Posterior vena cava (tissue), 2 donors: ENCODE measurements at regions not wholly inside any gene's neighbourhood (a gene's known extent, or its start where the extent isn't known, plus 50 kb on each side); places are given as distances from the start of the nearest gene placed in this dataset.
"Not testable (repeated sequence)": the region's sequence is repeated elsewhere in the genome, so short reads cannot be mapped to it uniquely, and the experiment has no call there.

Source experiments
- DNase-seq: peaks from one replicate; pipeline ENCODE4 v3.0.0-alpha.2; 2020; ENCODE audit warnings: low spot score
- intact Hi-C, 2 donors: fragments of 100-400 bp; cut with DNase I; formaldehyde crosslinking; loops; one replicate each; pipeline versions ENCODE4 v1.14.1 to v1.14.2; 2022 to 2023
- donor health status: DM: yes; HTN: yes; CAD: no.
- donor health status: DM: yes; HTN: yes; CAD: no.

- intact Hi-C loops: no loop called here
- no peak for DNase-seq
Observed at GRCh38 chr11:90744169-90744568, 521.3 kb upstream of the CHORDC1 start.

- intact Hi-C loops: no loop called here
- no peak for DNase-seq
Observed at GRCh38 chr11:90738799-90739198, 516.0 kb upstream of the CHORDC1 start.

DNA sequence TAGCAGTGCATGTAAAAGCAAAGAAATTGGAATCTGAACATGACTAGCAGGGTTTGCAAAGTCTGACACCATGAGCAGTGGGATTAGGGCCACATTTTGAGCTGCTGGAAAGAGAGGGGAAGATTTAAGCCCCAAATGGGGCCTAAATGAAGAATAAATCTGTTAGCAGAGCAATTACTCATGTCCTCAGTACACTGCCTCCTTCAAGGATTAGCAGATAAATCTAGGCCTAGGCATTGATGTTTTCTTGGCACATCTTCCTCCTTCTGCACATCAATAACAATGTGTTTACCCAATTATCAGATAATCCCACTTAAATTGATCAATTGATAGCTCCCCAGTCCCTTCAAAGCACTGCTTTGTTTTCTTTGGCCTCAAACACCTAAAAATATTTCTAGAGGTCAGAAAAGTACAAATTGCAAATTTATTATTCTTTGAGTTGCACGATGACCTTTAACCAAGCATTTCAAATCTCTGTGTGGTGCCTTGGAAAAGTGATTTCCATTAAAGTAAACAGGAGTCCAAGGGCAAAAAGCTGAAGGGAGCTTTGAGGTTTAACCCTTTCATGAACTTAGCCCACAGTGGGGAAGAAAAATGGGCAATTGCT, 514.7 kb upstream of the CHORDC1 start:
- DNase-seq: no peak
- intact Hi-C loops: no loop called here

DNA sequence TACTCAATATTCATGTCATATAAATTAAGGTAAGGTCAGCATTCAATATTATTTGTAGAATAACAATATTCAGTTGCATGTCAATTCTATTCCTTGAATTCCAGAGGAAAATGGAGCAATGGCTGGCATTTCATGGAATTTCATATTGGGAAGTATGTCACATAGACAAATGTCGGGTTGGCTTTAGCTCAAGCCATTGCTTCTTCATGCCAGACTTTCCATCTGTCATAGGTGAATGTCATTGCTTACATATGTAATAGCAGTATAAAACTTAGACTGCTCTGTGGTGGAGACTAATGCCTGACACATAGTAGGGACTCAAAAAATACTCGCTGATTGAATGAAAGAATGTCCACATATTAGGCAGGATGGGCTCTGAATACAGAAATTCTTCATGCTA, 509.6 kb upstream of the CHORDC1 start:
- DNase-seq: no peak
- intact Hi-C loops: no loop called here

- no peak for DNase-seq
- intact Hi-C loops: loop anchor here in 1 of 2 donors (5.0 kb wide), 1 partner anchor 1414 kb away; no protein-coding TSS in a partner anchor
Observed at GRCh38 chr11:90723475-90723874, 500.6 kb upstream of the CHORDC1 start.

- DNase-seq: no peak
- intact Hi-C loops: loop anchor here in 1 of 2 donors (5.0 kb wide), 1 partner anchor 1415 kb away; no protein-coding TSS in a partner anchor
Observed at GRCh38 chr11:90722552-90723190, 499.8 kb upstream of the CHORDC1 start.

GRCh38 chr11:90717522-90717921, 494.7 kb upstream of the CHORDC1 start:
- intact Hi-C loops: no loop called here
- DNase-seq: no peak

- intact Hi-C loops: no loop called here
- no peak for DNase-seq
Observed at GRCh38 chr11:90705661-90706060, 482.8 kb upstream of the CHORDC1 start.

DNA sequence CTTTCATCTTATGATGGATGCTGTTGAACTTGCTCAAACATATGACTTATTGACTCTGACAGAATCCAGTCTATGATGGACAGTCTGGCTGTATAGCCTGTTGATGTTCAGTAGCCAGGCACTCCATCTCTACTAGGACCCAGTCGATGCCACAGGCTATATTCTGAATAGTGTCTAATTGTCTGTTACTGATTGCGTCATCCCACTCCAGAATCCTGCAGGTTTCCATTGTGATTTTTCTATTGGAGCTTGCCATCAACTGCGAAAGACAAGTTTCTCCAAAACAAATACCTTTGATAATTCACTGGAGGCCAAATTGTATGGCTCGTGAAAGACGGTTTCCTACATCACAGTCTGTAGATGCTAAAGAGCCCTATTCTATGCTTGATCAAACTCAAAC, 481.7 kb upstream of the CHORDC1 start:
- no peak for DNase-seq
- intact Hi-C loops: loop anchor here in 1 of 2 donors (5.0 kb wide), 1 partner anchor 808 kb away; no protein-coding TSS in a partner anchor

- intact Hi-C loops: loop anchor here in 1 of 2 donors (5.0 kb wide), 1 partner anchor 811 kb away; no protein-coding TSS in a partner anchor
- no peak for DNase-seq
Observed at GRCh38 chr11:90701716-90702115, 478.9 kb upstream of the CHORDC1 start.

DNA sequence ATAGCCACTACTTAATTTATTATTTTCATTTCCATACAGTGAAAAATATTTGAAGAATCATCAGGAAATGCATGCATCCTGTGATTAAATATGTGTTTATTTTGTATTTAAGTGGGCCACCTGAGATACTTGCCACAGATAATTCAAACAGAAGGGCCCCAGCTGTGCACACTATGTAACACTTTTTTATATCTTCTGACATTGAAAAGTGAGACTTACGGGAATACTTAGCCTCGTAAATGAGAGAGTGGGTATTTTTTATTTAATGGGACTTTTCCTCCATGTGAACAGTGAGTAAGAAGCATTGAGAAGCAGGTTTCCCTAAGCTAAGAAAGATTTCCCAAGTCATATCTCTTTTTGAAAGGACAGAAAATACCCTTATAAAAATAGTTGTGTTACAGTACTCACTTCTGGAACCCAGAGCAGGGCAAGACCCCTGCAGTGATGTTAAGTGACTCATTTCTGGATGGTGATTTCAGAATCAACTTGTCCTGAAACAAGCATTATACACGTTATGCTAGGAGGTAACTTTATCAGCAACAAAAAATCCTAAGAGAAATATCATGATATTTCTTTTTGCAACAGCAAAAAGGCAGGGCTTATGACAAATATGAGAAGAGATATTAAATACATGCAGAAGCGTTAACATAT, 478.1 kb upstream of the CHORDC1 start:
- no peak for DNase-seq
- intact Hi-C loops: loop anchor here in 1 of 2 donors (5.0 kb wide), 1 partner anchor 811 kb away; no protein-coding TSS in a partner anchor

DNA sequence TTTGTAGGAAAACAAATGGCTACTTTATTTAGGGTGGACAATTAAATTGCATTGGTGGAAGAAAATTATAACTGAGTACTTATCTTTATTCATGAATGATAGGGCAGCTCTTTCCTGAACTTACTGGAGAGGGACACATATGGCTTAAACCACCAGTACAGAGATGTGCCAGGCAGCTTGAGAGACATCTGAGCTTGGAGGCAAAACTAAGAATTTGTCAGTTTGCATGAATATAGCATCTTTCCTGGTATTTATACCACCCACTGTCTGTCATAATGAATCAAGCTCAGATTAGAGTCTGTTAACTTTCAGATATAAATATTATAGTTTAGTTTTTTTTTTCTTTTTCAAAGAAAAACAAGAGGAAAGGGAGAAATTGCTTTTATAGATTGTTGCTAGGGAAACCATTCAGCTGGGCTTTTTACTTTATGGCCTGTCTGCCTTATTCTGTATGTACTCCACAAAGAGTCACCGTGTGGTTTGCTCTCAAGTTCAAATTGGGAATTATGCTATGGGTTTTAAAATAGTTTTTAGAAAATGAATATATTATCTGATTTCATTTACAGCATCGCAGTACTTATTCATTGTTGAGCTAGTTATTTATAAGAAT, 477.0 kb upstream of the CHORDC1 start:
- intact Hi-C loops: loop anchor here in 1 of 2 donors (5.0 kb wide), 1 partner anchor 812 kb away; no protein-coding TSS in a partner anchor
- no peak for DNase-seq

- no peak for DNase-seq
- intact Hi-C loops: no loop called here
Observed at GRCh38 chr11:90698238-90698637, 475.4 kb upstream of the CHORDC1 start.

DNA sequence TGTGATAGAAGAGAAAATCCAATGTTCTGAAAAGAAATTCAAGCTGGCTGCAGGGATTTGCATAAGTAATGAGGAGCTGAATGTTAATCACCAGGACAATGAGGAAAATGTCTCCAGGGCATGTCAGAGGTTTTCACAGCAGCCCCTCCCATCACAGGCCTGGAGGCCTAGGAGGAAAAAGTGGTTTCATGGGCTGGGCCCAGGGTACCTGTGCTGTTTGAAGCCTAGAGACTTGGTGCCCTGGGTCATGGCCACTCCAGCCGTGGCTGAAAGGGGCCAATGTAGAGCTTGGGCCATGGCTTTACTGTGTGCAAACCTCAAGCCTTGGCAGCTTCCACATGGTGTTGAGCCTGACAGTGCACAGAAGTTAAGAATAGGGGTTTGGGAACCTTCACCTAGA, 452.6 kb upstream of the CHORDC1 start:
- intact Hi-C loops, DNase-seq: not testable (repeated sequence)

DNA sequence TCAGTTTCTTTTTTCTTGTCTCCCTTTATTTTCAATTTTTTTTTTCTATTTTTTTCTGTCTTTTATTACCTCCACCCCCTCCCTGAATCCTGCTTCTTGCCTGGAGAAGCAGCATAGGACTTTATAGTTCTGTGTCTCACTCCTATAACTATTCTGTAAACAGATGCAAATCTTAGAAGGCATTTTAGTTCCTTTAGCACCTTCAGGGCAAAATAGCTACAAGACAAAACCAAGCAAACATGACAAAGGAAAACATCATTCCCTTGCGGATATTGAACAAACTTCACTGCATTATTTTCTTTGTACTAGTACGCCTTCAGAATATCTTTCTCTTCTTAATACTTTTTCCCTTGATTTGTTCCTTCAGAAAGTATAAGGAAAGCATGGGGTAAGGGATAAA, 446.2 kb upstream of the CHORDC1 start:
- DNase-seq: no peak
- intact Hi-C loops: no loop called here

GRCh38 chr11:90668502-90668901, 445.7 kb upstream of the CHORDC1 start:
- intact Hi-C loops: no loop called here
- no peak for DNase-seq

DNA sequence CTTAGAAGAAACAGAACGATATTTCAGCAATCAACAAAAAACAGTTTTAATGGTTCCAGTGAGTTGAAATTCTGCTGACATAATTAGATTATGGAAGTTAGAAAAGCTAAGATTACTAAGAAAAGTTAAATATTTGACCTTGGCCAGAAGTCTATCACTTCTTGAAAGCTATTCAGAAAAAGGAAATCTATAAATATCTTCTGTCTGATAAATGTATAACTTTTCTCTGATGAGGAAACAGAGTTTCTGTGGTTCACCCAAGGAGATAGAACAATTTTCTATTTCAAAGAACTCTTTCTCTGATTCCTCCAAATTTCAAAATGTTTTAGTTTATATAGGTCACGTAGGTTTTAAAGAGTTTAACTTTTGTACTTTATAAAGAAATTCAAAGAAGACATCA, 438.4 kb upstream of the CHORDC1 start:
- no peak for DNase-seq
- intact Hi-C loops: no loop called here

GRCh38 chr11:90656171-90656570, 433.3 kb upstream of the CHORDC1 start:
- intact Hi-C loops: no loop called here
- DNase-seq: no peak

DNA sequence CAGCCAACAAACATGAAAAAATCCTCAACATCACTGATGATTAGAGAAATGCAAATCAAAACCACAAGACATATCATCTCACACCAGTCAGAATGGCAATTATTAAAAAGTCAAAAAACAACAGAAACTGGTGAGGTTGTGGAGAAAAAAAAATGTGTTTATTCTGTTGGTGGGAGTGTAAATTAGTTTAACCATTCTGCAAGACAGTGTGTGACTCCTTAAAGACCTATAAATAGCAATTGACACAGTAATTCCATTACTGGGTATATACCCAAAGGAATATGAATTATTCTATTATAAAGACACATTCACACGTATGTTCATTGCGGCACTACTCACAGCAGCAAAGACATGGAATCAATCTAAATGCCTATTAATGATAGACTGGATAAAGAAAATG, 427.3 kb upstream of the CHORDC1 start:
- intact Hi-C loops: no loop called here
- no peak for DNase-seq

DNA sequence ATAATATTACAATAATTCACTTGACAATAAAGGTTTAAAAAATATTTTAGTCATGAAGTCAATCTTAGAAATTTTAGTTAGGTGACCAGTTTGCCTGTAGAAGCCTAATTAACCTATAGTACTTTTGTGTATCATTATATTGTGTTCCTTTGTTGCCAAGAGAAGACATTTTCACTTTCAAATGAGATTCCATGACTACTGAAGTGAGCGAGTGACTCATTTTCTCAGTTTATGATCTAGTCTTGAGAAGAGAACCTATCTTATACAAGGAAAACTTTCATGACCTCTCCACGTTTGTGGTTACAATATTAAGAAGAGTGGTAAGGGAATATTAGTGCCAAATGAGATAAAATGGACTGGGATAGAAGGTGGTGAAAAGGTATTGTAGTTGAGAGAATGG, 423.9 kb upstream of the CHORDC1 start:
- intact Hi-C loops: no loop called here

More for the DNA sequence above, 423.9 kb upstream of the CHORDC1 start:
- DNase-seq: no peak
